Ishikawa (cell line): ENCODE measurements at regions not wholly inside any gene's neighbourhood (a gene's known extent, or its start where the extent isn't known, plus 50 kb on each side); places are given as distances from the start of the nearest gene placed in this dataset.

ENCODE experiments used
- CEBPB ChIP-seq: IDR thresholded peaks from 2 replicates; pipeline ENCODE4 v1.6.1; 2012
- CREB1 ChIP-seq: IDR thresholded peaks from 2 replicates; pipeline ENCODE4 v1.6.1; 2012; ENCODE audit warnings: low read depth
- EGR1 ChIP-seq: IDR thresholded peaks from 2 replicates; pipeline ENCODE4 v1.6.1; 2012
- EP300 ChIP-seq: IDR thresholded peaks from 2 replicates; pipeline ENCODE4 v1.6.1; 2012; ENCODE audit warnings: borderline replicate concordance
- FOXM1 ChIP-seq: IDR thresholded peaks from 2 replicates; pipeline ENCODE4 v1.6.1; 2012; ENCODE audit warnings: low read depth, borderline replicate concordance
- MAX ChIP-seq: IDR thresholded peaks from 2 replicates; pipeline ENCODE4 v1.6.1; 2012
- NFIC ChIP-seq: IDR thresholded peaks from 2 replicates; pipeline ENCODE4 v1.6.1; 2012
- RAD21 ChIP-seq: IDR thresholded peaks from 2 replicates; pipeline ENCODE4 v1.6.1; 2012; ENCODE audit warnings: low read depth
- TAF1 ChIP-seq: IDR thresholded peaks from 2 replicates; pipeline ENCODE4 v1.6.1; 2012; ENCODE audit warnings: low read depth, mild to moderate bottlenecking
- TCF12 ChIP-seq: IDR thresholded peaks from 2 replicates; pipeline ENCODE4 v1.6.1; 2012; ENCODE audit warnings: low read depth
- TEAD4 ChIP-seq: IDR thresholded peaks from 2 replicates; pipeline ENCODE4 v1.6.1; 2012
- USF1 ChIP-seq: IDR thresholded peaks from 2 replicates; pipeline ENCODE4 v1.6.1; 2012
- YY1 ChIP-seq: IDR thresholded peaks from 2 replicates; pipeline ENCODE4 v1.6.1; 2012; ENCODE audit warnings: low read depth
- ZBTB7A ChIP-seq: IDR thresholded peaks from 2 replicates; pipeline ENCODE4 v1.6.1; 2012; ENCODE audit warnings: low read depth
- TF ChIP-seq, protein P1 (sequence below): IDR thresholded peaks from 2 replicates; pipeline ENCODE4 v1.6.1; 2012; ENCODE audit warnings: low read depth, mild to moderate bottlenecking

DNA sequence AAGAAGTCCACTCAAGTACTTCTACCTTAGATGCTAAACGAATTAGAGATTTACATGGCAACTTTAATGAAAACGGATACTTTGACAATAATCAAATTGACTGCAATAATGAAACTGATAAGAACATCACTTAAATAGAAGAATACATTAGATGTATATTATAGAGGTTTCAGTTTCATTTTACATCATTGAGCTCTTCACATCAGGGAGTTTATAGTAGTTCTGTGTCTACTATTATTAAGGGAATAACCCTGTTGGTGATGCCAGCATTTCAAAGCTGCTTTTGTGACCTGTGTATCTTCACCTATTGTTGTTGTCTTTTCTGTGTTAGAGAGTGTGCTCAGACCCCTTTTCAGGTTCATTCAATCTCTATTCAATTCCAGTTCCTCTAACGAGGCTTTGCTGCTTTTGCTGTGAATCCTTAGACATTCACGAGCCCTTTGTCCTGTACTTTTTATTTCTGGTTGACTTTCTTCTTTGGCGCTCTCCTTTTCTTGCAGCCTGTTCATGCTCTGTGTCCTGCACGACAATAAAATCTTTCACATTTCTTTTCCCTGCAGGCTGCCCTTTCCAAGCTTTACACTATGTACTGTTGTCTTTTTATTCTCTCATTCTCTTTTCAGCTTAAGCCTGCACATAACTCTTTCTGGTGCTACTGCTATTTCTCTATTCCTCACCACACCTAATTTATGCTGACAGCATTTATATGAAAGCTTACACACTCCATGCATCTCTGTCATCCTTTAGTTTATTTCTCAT, 232.1 kb downstream of the CPE start:
- TF ChIP-seq MAX, result no peak
- no peak for TF ChIP-seq TCF12
- TF ChIP-seq TAF1, result no peak
- no peak for TF ChIP-seq CREB1
- TF ChIP-seq TEAD4, result no peak
- TF ChIP-seq NFIC, result no peak
- TF ChIP-seq RAD21, result no peak

DNA sequence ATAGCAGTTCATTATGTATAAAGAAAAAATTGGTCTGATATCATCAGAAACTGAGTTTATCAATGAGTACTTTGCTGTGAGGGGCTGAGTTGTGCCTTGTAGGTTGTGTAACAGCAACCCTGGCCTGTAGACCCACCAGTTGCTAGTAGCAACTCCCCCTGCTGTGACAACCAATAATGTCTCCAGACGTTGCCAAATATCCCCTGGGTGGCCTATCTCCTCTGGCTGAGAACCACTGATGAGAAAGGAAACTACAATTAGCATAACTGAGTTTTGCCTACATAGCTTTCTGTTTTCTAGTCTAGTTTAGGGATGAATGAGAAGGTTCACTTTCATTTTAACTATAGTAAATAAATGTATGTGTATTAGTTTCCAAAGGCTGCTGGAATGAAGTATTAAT, 234.1 kb downstream of the CPE start:
- TF ChIP-seq MAX, result no peak
- TF ChIP-seq USF1, result no peak
- TF ChIP-seq EP300, result no peak
- TF ChIP-seq FOXM1, result no peak
- no peak for TF ChIP-seq TEAD4

- TF ChIP-seq MAX, result no peak
- no peak for TF ChIP-seq CREB1
- no peak for TF ChIP-seq CEBPB
- TF ChIP-seq, protein P1, sequence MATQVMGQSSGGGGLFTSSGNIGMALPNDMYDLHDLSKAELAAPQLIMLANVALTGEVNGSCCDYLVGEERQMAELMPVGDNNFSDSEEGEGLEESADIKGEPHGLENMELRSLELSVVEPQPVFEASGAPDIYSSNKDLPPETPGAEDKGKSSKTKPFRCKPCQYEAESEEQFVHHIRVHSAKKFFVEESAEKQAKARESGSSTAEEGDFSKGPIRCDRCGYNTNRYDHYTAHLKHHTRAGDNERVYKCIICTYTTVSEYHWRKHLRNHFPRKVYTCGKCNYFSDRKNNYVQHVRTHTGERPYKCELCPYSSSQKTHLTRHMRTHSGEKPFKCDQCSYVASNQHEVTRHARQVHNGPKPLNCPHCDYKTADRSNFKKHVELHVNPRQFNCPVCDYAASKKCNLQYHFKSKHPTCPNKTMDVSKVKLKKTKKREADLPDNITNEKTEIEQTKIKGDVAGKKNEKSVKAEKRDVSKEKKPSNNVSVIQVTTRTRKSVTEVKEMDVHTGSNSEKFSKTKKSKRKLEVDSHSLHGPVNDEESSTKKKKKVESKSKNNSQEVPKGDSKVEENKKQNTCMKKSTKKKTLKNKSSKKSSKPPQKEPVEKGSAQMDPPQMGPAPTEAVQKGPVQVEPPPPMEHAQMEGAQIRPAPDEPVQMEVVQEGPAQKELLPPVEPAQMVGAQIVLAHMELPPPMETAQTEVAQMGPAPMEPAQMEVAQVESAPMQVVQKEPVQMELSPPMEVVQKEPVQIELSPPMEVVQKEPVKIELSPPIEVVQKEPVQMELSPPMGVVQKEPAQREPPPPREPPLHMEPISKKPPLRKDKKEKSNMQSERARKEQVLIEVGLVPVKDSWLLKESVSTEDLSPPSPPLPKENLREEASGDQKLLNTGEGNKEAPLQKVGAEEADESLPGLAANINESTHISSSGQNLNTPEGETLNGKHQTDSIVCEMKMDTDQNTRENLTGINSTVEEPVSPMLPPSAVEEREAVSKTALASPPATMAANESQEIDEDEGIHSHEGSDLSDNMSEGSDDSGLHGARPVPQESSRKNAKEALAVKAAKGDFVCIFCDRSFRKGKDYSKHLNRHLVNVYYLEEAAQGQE, result no peak
- TF ChIP-seq TAF1, result no peak
- TF ChIP-seq TEAD4, result no peak
- no peak for TF ChIP-seq FOXM1
- no peak for TF ChIP-seq EGR1
- no peak for TF ChIP-seq RAD21
- TF ChIP-seq USF1, result no peak
- TF ChIP-seq NFIC, result no peak
- no peak for TF ChIP-seq YY1
- no peak for TF ChIP-seq TCF12
- no peak for TF ChIP-seq ZBTB7A
- no peak for TF ChIP-seq EP300
Measured at GRCh38 chr4:165613581-165613980, 234.8 kb downstream of the CPE start.

DNA sequence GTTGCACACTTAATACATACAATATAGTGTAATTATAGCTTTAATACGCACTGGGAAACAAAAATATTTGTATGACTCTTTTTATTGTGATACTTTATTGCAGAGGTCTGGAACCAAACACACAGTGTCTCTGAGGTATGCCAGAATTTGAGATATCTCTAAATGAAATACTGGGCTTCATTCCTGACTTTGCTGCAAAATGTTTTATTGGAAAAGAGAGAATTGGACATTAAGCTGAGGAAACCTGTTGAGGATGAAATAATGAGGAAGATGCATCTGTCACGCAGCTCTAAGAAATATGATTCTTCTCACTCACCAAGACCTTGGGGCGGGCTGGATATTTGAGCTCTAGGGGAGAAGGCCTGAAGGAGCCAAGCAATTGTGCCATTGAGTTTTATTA, 242.1 kb downstream of the CPE start:
- TF ChIP-seq CEBPB (no peak), EP300 (no peak), EGR1 (no peak), FOXM1 (no peak), CREB1 (no peak), YY1 (no peak), USF1 (no peak), NFIC (no peak), TEAD4 (no peak), TAF1 (no peak), RAD21 (no peak), TCF12 (no peak), MAX (no peak), ZBTB7A (no peak)
- TF ChIP-seq, protein P1, result no peak

- TF ChIP-seq RAD21 (no peak), CEBPB (no peak), CREB1 (no peak), FOXM1 (no peak), EP300 (no peak), TEAD4 (no peak), MAX (no peak), NFIC (no peak), EGR1 (no peak), YY1 (no peak), TAF1 (no peak), ZBTB7A (no peak)
- TF ChIP-seq, protein P1, result no peak
Measured at GRCh38 chr4:165621983-165622382, 243.2 kb downstream of the CPE start.
